GM23248 (cell line): ENCODE measurements at regions not wholly inside any gene's neighbourhood (a gene's known extent, or its start where the extent isn't known, plus 50 kb on each side); places are given as distances from the start of the nearest gene placed in this dataset.

Source experiments
- EZH2 ChIP-seq: fragments of 200-600 bp; sonication (generic); IDR thresholded peaks from 2 replicates; pipeline ENCODE4 v1.6.1; 2018; ENCODE audit warnings: antibody characterized with exemption, mild to moderate bottlenecking; ENCODE audit not compliant: insufficient read depth, poor library complexity, severe bottlenecking
- EZH2phosphoT487 ChIP-seq: fragments of 200-600 bp; sonication (generic); IDR thresholded peaks from 2 replicates; pipeline ENCODE4 v1.6.1; 2018; ENCODE audit warnings: antibody characterized with exemption, moderate library complexity, mild to moderate bottlenecking, low read depth; ENCODE audit not compliant: insufficient read depth

- TF ChIP-seq EZH2phosphoT487 (no peak), EZH2 (no peak)
These were observed 152.1 kb downstream of the PTGER3 start for GRCh38 chr1:70895531-70895930.
